ENCODE measurements at regions not wholly inside any gene's neighbourhood (a gene's known extent, or its start where the extent isn't known, plus 50 kb on each side); places are given as distances from the start of the nearest gene placed in this dataset.

GRCh38 chr3:188097791-188098190 lies 56.2 kb upstream of the LPP start:
- no peak for TF ChIP-seq POLR2A (IDR thresholded peaks at IDR 0.05; ENCODE audit: low read depth, low read length)
- no peak for TF ChIP-seq POLR2AphosphoS5 (IDR thresholded peaks at IDR 0.05; ENCODE audit: low read depth, low read length)
- no peak for TF ChIP-seq TAF1 (IDR thresholded peaks at IDR 0.05; ENCODE audit: borderline replicate concordance, low read depth, low read length)
